ENCODE measurements at regions not wholly inside any gene's neighbourhood (a gene's known extent, or its start where the extent isn't known, plus 50 kb on each side); places are given as distances from the start of the nearest gene placed in this dataset.

GRCh38 chr17:56727876-56728617, 105.7 kb downstream of the C17orf67 start:
- no peak for TF ChIP-seq POLR2A (IDR thresholded peaks at IDR 0.05)
- no peak for TF ChIP-seq CTCF (IDR thresholded peaks at IDR 0.05)

Data from ovary (tissue), 3 donors.